SW480 (cell line): ENCODE measurements at regions not wholly inside any gene's neighbourhood (a gene's known extent, or its start where the extent isn't known, plus 50 kb on each side); places are given as distances from the start of the nearest gene placed in this dataset.
A peak's percentile ranks its signal among the peaks of the same experiment; 100 is the strongest.
"Not testable (repeated sequence)": the region's sequence is repeated elsewhere in the genome, so short reads cannot be mapped to it uniquely, and the experiment has no call there.

Experiments
- DNase-seq: peaks from one replicate; pipeline ENCODE4 v3.0.0-alpha.2; 2016; ENCODE audit warnings: low spot score

GRCh38 chr3:137460944-137461343 lies 303.2 kb upstream of the SOX14 start:
- no peak for DNase-seq

- no peak for DNase-seq
Observed at GRCh38 chr3:137463131-137463530, 301.0 kb upstream of the SOX14 start.

GRCh38 chr3:137464341-137464740 lies 299.8 kb upstream of the SOX14 start:
- no peak for DNase-seq

GRCh38 chr3:137468446-137468845 lies 295.7 kb upstream of the SOX14 start:
- no peak for DNase-seq

GRCh38 chr3:137469263-137469662 lies 294.9 kb upstream of the SOX14 start:
- DNase-seq = no peak

GRCh38 chr3:137471130-137471529 lies 293.0 kb upstream of the SOX14 start:
- DNase-seq = no peak

- DNase-seq = no peak
Observed at GRCh38 chr3:137471558-137472204, 292.4 kb upstream of the SOX14 start.

- DNase-seq = no peak
Observed at GRCh38 chr3:137477614-137478013, 286.5 kb upstream of the SOX14 start.

GRCh38 chr3:137509354-137510045 lies 254.6 kb upstream of the SOX14 start:
- DNase-seq = no peak

GRCh38 chr3:137511655-137512054 lies 252.5 kb upstream of the SOX14 start:
- DNase-seq = no peak

GRCh38 chr3:137514853-137515252 lies 249.3 kb upstream of the SOX14 start:
- no peak for DNase-seq

GRCh38 chr3:137519602-137520001 lies 244.5 kb upstream of the SOX14 start:
- no peak for DNase-seq

- no peak for DNase-seq
Observed at GRCh38 chr3:137524751-137525150, 239.4 kb upstream of the SOX14 start.

- DNase-seq = no peak
Observed at GRCh38 chr3:137525471-137525870, 238.6 kb upstream of the SOX14 start.

- DNase-seq = no peak
Observed at GRCh38 chr3:137542049-137542448, 222.1 kb upstream of the SOX14 start.

GRCh38 chr3:137554242-137554641 lies 209.9 kb upstream of the SOX14 start:
- DNase-seq = peak; percentile 62

GRCh38 chr3:137568880-137569279 lies 195.2 kb upstream of the SOX14 start:
- DNase-seq = no peak

GRCh38 chr3:137572931-137573330 lies 191.2 kb upstream of the SOX14 start:
- no peak for DNase-seq

GRCh38 chr3:137582484-137582883 lies 181.6 kb upstream of the SOX14 start:
- DNase-seq = no peak

- no peak for DNase-seq
Observed at GRCh38 chr3:137583256-137583655, 180.9 kb upstream of the SOX14 start.

- DNase-seq = no peak
Observed at GRCh38 chr3:137588871-137589270, 175.2 kb upstream of the SOX14 start.

GRCh38 chr3:137595415-137595814 lies 168.7 kb upstream of the SOX14 start:
- DNase-seq = not testable (repeated sequence)

GRCh38 chr3:137610723-137611122 lies 153.4 kb upstream of the SOX14 start:
- DNase-seq = no peak

- no peak for DNase-seq
Observed at GRCh38 chr3:137612291-137612690, 151.8 kb upstream of the SOX14 start.
